ES-I3 (cell line): ENCODE measurements at regions not wholly inside any gene's neighbourhood (a gene's known extent, or its start where the extent isn't known, plus 50 kb on each side); places are given as distances from the start of the nearest gene placed in this dataset.
A peak's percentile ranks its signal among the peaks of the same experiment; 100 is the strongest.

Source experiments
- H3K36me3 ChIP-seq: 2 replicates; pipeline ENCODE4 v1.6.1; 2013; ENCODE audit warnings: mild to moderate bottlenecking, low read length, control low read depth, moderate library complexity; ENCODE audit not compliant: insufficient read depth
- H3K4me1 ChIP-seq: 2 replicates; pipeline ENCODE4 v1.6.1; 2013; ENCODE audit warnings: mild to moderate bottlenecking, control low read depth, low read length; ENCODE audit not compliant: insufficient read depth
- H3K9ac ChIP-seq: 2 replicates; pipeline ENCODE4 v1.6.1; 2013; ENCODE audit warnings: low read depth, mild to moderate bottlenecking, low read length, moderate library complexity
- H3K9me3 ChIP-seq: 2 replicates; pipeline ENCODE4 v1.6.1; 2013; ENCODE audit warnings: mild to moderate bottlenecking, low read length, moderate library complexity; ENCODE audit not compliant: control insufficient read depth, insufficient read depth

DNA sequence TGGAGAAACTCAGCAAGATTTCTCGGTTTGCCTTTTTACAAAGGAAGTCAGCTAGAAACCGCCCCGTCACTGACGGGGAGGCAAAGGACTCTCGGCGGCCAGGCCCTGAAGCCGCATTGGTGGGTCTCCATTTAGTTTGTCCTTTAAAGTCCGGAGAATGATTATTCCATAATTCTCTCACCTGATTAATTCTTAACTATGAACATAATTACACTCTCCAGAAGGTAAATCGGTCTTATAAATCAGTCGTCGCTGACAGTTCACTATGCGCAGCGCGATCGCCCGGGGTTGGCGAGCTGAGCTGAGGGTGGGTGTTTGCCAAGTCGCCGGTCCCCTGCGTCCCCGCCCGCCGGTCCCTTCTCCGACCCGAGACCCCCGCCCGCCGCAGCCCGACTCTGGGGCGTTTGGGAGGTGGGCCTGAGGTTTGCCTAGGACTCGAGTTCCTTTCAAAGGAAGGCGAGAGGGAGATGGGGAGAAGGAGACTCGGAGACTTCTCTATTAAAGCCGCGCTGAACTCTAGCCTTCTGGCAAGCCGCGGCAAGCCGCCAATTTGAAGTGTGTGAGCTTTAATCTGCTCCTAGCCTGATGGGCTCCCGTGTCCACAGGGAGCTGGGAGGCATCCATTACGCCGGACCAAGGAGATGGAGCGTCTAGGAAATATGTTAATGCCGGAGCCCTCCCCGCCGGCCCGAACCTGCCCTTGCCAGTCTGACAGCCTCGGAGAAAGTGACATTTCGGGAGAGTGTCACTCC is 392.9 kb downstream of the NOVA1 start:
- peak overlapping the region; percentile 71 for H3K9ac ChIP-seq

DNA sequence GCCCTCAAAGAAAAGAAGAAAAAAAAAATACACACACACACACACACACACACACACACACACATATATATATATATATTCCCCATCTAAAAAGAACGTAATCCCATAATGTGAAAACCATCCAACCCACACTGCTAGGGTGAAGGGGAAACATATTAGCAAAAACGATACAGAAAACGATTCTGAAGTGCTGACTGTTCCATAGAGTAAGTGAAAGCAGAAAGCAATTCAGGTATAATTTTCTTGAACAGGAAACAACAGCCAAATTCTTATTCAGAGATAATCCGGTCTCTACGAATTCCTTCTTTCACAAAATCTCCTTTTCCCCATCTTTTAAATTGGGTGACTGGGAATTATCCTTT is 393.5 kb downstream of the NOVA1 start:
- Histone ChIP-seq H3K36me3 (no peaks in the 10 kb centered on the region), H3K4me1 (no peaks in the 10 kb centered on the region), H3K9me3 (no peaks in the 10 kb centered on the region), H3K9ac (peak overlapping the region; percentile 71)

More for the DNA sequence above, 392.9 kb downstream of the NOVA1 start:
- Histone ChIP-seq H3K36me3 (no peaks in the 10 kb centered on the region), H3K4me1 (no peaks in the 10 kb centered on the region), H3K9me3 (no peaks in the 10 kb centered on the region)

DNA sequence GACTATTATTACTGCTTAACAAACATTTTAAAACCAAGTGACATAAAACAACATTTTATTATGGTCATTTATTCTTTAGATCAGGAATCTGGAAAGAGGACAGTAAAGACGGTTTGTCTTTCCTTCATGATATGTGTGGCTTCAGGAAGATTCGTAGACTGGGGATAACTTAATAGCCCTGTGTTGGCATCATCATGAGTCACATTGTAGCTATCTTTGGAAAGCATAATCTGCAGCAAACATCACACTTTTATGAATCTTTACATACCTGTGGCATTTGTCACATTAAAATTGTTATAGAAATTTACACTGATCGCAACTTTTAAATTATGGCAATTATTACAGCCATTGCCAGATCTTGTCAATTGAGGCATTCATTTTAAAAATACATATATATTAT is 397.1 kb downstream of the NOVA1 start:
- H3K9ac ChIP-seq, result no peak overlapping the region

DNA sequence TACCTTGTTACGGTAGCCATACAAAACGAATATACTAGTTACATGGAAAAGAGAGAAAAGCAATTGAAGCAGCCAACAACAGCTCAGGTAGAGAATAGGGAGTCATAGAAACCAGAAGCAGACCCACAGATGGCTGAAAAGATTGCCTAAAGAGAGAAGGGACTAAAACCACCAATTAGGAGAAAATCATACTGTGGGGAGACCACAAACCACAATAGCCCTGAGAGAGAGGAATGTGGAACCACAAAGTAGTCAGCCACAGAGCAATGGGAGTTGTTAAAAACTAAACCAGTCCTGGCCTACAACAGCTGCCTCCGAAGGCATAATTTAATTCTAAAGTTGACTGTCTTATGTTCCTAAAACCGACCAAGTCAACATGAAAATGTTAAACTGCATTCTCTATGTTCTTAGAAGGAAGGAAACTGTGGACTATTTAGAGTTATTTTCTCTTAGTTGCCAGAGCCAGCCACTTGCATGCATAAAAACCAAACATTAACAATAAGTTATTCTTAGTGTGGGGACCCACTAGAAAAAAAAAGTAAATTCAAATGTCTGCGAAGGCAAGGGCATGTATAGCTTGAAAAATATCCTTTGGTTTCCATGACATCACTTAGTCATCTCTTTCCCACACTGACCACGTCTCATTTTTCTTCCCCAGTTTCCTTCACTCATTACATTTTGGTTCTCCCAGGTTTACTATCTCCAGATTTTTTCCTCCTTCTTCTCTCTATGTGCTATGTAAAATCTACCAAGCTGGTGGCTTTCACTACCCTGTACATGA is 398.1 kb downstream of the NOVA1 start:
- Histone ChIP-seq H3K9ac (no peak overlapping the region), H3K4me1 (no peaks in the 10 kb centered on the region; the same call in 1 of the 2 replicates), H3K36me3 (no peaks in the 10 kb centered on the region), H3K9me3 (no peaks in the 10 kb centered on the region)

More for the DNA sequence above, 397.1 kb downstream of the NOVA1 start:
- H3K9me3 ChIP-seq, result no peaks in the 10 kb centered on the region
- H3K4me1 ChIP-seq, result no peaks in the 10 kb centered on the region
- no peaks in the 10 kb centered on the region for H3K36me3 ChIP-seq

DNA sequence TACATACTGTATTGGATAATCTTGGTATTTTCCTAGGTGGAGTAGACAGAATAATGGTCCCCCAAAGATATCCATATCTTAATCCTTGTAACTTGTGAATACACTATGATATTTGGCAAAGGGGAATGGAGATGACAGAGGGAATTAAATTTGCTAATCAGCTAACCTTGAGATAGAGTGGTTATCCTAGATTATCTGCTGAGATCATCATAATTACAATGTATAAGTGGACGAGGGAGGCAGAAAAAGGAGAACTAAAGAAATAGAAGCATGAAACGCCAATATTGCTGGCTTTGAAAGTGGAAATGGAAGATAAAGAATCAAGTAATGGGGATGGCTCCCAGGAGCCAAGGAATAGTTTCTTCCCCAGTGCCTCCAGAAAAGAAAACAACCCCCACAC is 398.7 kb downstream of the NOVA1 start:
- no peaks in the 10 kb centered on the region for H3K9me3 ChIP-seq

DNA sequence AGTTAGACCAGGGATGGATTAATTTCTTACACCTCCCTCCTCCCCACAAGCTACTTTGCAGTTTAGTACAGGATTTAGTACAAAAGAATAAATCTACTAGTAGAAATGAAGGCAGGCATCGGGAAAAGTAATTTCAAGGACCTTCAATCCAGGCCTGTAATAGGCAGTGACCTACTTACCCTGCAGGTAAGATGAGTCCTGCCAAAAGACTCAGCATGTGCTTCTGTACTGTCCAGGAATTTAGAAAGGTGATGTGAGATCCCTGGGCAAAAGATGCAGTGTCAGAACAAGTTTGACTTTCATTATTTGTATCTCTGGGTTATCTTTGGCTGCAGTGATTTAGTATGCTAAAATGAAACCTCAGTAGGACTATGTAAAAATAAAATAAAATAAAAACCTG is 403.0 kb downstream of the NOVA1 start:
- Histone ChIP-seq H3K4me1 (no peaks in the 10 kb centered on the region; the same call in 1 of the 2 replicates), H3K9me3 (no peaks in the 10 kb centered on the region), H3K9ac (no peak overlapping the region)

More for the DNA sequence above, 398.7 kb downstream of the NOVA1 start:
- H3K36me3 ChIP-seq, result no peaks in the 10 kb centered on the region
- H3K4me1 ChIP-seq, result no peaks in the 10 kb centered on the region; the same call in 1 of the 2 replicates
- H3K9ac ChIP-seq, result no peak overlapping the region

DNA sequence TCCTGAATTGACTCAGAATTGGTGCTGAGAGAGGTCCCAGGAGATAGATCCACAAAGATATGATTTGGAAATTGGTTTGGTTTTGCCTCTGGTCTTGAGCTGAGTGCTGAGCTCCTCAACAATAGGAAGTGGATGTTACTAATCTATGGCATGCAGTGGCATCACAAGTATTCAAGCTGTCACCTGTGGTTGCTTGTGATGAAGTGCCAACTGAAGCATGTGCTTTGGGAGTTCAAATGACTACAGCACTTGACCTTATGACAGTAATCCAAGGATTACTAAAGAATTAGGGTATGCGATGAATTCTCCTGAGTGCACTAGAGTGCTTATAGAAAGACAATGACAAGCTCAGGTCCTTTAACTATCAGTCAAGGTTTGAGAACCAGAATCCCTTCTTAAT is 406.2 kb downstream of the NOVA1 start:
- Histone ChIP-seq H3K4me1 (no peaks in the 10 kb centered on the region; the same call in 1 of the 2 replicates), H3K9me3 (no peaks in the 10 kb centered on the region), H3K36me3 (no peaks in the 10 kb centered on the region), H3K9ac (no peak overlapping the region)

More for the DNA sequence above, 403.0 kb downstream of the NOVA1 start:
- H3K36me3 ChIP-seq, result no peaks in the 10 kb centered on the region

DNA sequence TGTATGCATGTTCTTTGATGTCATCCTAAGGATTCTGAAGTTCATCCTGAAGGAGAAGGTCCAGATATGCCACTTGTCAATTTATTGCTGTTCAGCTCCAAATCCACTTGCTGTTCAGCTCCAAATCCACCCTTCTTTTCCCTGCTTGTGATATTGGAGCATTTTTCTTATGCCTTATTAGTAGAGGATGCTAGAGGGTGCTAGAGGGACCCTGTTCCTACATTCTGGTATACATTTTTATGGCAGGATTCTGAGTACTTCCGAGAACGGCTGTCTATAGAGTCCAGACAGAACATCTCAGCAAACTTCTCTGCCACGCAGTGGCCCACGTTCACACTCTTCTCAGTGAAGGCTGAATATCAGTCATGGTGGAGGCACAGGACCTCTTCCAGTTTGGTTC is 406.7 kb downstream of the NOVA1 start:
- H3K36me3 ChIP-seq, result no peaks in the 10 kb centered on the region

DNA sequence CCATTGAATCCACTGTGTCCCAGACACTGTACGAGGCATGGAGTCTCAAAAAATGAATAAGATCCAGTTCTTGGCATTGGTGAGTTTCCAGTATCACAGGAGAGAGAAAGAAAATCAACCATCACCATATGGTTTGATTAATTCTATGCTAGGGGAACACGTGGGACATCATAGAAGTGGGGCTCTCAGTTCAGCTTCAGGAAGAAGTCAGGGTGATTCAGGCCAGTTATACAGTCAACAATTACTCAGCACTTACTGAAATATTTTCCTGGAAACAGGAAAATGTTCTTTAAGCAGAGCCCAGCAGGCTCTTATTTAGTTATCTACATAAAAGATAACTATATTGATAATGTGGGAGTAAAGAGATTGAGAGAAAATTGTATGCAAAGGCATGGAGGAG is 407.2 kb downstream of the NOVA1 start:
- Histone ChIP-seq H3K4me1 (no peaks in the 10 kb centered on the region; the same call in 1 of the 2 replicates), H3K9me3 (no peaks in the 10 kb centered on the region), H3K9ac (no peak overlapping the region), H3K36me3 (no peaks in the 10 kb centered on the region)

More for the DNA sequence above, 406.7 kb downstream of the NOVA1 start:
- H3K4me1 ChIP-seq, result no peaks in the 10 kb centered on the region; the same call in 1 of the 2 replicates
- H3K9me3 ChIP-seq, result no peaks in the 10 kb centered on the region
- no peak overlapping the region for H3K9ac ChIP-seq

DNA sequence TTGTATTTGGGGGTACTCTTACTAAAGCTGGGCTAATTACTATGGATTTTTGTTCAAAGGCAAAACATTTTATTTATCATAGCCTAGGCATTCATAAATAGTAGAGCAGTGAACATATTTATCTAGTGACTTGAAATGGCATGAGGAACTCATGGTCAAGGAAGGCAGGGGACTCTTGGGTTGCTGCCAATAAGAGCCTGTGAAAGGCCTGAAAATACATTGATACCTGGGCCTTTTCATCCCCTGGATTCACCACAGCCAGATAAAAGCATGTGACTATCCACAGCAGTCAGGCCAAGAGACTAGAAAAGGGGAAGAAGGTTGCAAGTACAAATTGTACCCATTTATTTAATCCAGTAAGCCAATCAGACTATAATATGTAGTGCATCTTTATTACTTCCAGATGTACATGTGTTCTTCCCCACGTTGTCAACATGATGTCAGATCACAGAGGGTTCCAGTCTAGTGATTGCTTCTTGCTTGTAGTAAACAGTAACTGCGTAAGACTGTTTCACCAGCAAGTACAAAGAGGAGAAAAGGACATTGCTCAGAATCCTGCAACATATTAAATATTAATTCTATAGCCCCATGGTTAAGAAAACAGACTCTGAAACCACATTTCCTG is 409.7 kb downstream of the NOVA1 start:
- H3K4me1 ChIP-seq, result no peaks in the 10 kb centered on the region
- no peak overlapping the region for H3K9ac ChIP-seq
- H3K9me3 ChIP-seq, result no peaks in the 10 kb centered on the region
- no peaks in the 10 kb centered on the region for H3K36me3 ChIP-seq

DNA sequence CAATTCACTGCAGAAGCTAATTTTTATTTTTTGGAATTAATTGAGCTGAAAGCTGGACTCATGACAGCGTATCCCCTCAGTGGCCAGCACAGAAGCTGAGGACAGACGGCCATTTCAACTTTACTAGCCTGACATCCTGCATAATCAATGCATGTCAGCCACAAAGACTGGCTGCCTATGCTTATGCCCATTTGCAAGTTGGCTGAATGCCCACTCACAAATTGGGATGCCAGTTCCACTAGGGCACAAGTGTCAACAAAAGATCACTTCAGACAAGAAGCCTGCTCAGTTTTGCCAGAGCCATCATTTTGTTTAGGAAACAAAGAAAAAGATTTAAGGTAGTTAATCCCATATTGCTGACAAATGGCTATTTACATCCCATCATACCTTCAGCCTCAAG is 417.6 kb downstream of the NOVA1 start:
- no peak overlapping the region for H3K9ac ChIP-seq
- no peaks in the 10 kb centered on the region for H3K4me1 ChIP-seq
- no peaks in the 10 kb centered on the region for H3K9me3 ChIP-seq
- no peaks in the 10 kb centered on the region for H3K36me3 ChIP-seq

DNA sequence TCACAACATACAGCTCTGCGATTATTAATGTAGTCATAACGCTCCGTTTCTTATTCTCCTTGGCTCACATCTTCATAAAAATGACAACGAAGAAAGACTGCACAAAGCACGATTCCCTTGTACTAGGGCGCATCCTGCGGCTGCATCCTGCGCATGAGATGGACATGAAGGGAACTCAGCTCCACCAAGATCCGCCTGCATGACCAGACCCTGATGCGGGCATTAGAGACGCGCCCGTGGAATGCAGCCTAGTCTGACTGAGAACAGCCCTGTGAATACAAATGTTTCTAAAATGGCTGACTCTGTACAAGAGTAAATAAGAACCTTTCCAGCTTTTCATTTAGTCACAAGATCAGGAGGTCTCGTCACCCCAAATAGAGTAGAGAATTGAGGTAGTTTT is 422.2 kb downstream of the NOVA1 start:
- Histone ChIP-seq H3K36me3 (no peaks in the 10 kb centered on the region), H3K4me1 (no peaks in the 10 kb centered on the region), H3K9ac (no peak overlapping the region), H3K9me3 (no peaks in the 10 kb centered on the region)

DNA sequence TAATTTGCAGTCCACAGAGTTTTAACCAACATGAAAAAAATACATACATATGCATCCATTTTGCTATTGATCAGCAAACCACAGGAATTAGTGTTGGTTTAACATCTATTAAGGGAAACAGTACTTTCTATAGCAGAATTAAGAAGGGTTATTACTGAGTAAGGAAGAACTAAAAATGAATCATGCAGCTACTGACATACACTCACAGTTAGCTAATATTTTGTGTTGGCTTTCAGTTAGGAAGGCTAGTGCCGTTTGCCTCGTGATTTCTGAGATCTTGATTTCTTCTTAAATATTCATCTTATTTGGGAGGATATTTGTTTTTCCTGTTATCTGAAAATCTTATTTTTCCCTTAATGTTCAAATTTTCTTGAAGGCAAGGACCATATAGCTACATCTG is 423.4 kb downstream of the NOVA1 start:
- Histone ChIP-seq H3K9ac (no peak overlapping the region), H3K4me1 (no peaks in the 10 kb centered on the region), H3K36me3 (no peaks in the 10 kb centered on the region), H3K9me3 (no peaks in the 10 kb centered on the region)

DNA sequence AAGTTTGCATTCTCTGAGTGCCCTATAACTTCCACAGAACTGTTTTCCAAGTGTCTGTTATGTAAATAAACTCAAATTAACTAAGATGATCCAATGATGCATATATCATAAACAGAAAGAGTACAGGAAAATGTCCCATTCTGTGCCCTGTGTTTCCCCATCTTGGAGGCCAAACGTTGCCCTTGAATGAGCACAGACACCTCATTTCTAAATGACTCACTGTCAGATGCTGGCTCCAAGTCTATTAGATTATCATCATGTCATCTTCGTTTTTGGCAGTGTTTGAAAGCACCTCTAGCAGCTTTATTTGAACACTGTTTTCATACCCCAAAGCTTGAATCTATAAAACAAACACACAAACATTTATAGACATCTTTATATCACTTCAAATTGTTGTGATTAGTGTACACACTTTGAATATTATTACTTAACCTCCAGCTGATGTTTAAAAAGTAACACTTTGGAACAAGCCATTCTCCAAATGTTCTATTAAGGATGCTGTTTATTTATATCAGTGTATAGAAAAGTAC is 424.2 kb downstream of the NOVA1 start:
- Histone ChIP-seq H3K9ac (no peak overlapping the region), H3K9me3 (no peaks in the 10 kb centered on the region)

More for the DNA sequence above, 424.2 kb downstream of the NOVA1 start:
- Histone ChIP-seq H3K4me1 (no peaks in the 10 kb centered on the region), H3K36me3 (no peaks in the 10 kb centered on the region)
